ENCODE measurements at regions not wholly inside any gene's neighbourhood (a gene's known extent, or its start where the extent isn't known, plus 50 kb on each side); places are given as distances from the start of the nearest gene placed in this dataset.

DNA sequence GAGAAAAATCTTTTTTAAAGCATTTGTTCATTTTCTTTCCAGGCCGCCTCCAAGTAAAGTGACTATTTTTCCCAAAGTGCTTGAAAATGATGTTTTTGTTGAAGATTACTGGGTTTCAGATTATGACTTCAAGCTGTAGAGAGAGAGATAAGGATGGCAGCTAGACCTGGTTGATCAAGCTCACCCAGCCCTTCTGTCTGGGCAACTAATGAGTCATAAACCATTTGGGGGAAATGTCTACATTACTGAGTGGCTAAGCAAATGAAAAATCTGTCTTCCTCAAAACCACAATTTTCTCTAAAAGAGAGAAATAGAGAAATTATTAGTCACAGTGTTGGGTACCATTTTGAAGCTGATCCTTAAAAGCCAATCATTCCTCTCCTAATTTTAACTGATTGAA is 355.4 kb upstream of the CPEB2 start:
- TF ChIP-seq CTCF (IDR thresholded peaks at IDR 0.05) (no peak), FOXM1 (IDR thresholded peaks at IDR 0.05; ENCODE audit: low read depth) (no peak), EZH2phosphoT487 (IDR thresholded peaks at IDR 0.05; ENCODE audit: borderline replicate concordance, low read depth) (no peak), EP300 (IDR thresholded peaks at IDR 0.05; ENCODE audit: borderline replicate concordance in 1 of 2, low read depth in 1 of 2, low read length in 1 of 2) (no peak), TAF1 (IDR thresholded peaks at IDR 0.05; ENCODE audit: borderline replicate concordance, low read depth, low read length) (no peak), MEF2A (IDR thresholded peaks at IDR 0.05; ENCODE audit: borderline replicate concordance, low read depth) (no peak), RFX5 (IDR thresholded peaks at IDR 0.05; ENCODE audit: low read length) (no peak), YY1 (IDR thresholded peaks at IDR 0.05; ENCODE audit: low read depth) (no peak), CHD2 (IDR thresholded peaks at IDR 0.05; ENCODE audit: low read length, partially characterized antibody) (no peak), POLR2AphosphoS5 (IDR thresholded peaks at IDR 0.05; ENCODE audit: low read depth, low read length) (no peak), JUND (IDR thresholded peaks at IDR 0.05) (no peak), MXI1 (IDR thresholded peaks at IDR 0.05; ENCODE audit: low read depth, low read length) (no peak), SIN3A (IDR thresholded peaks at IDR 0.05; ENCODE audit: borderline replicate concordance, low read depth, low read length) (no peak)
- TF ChIP-seq, protein P1, sequence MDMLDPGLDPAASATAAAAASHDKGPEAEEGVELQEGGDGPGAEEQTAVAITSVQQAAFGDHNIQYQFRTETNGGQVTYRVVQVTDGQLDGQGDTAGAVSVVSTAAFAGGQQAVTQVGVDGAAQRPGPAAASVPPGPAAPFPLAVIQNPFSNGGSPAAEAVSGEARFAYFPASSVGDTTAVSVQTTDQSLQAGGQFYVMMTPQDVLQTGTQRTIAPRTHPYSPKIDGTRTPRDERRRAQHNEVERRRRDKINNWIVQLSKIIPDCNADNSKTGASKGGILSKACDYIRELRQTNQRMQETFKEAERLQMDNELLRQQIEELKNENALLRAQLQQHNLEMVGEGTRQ (IDR thresholded peaks at IDR 0.05; ENCODE audit: borderline replicate concordance, low read depth, low read length), result no peak

Data from SK-N-SH (cell line).